GM19025 (cell line): ENCODE measurements at regions not wholly inside any gene's neighbourhood (a gene's known extent, or its start where the extent isn't known, plus 50 kb on each side); places are given as distances from the start of the nearest gene placed in this dataset.
"Not testable (repeated sequence)": the region's sequence is repeated elsewhere in the genome, so short reads cannot be mapped to it uniquely, and the experiment has no call there.

Experiments
- ATAC-seq: cut with Tn5 transposase; IDR thresholded peaks from one replicate; pipeline ENCODE4 v1.9.1; 2021; ENCODE audit warnings: mild to moderate bottlenecking, low read depth, moderate library complexity; ENCODE audit not compliant: unreplicated experiment

GRCh38 chr15:66864086-66864830, 162.2 kb downstream of the SMAD6 start:
- no peak for ATAC-seq

- no peak for ATAC-seq
Observed at GRCh38 chr15:66864871-66865281, 162.8 kb downstream of the SMAD6 start.

- no peak for ATAC-seq
Observed at GRCh38 chr15:66865622-66866611, 163.9 kb downstream of the SMAD6 start.

DNA sequence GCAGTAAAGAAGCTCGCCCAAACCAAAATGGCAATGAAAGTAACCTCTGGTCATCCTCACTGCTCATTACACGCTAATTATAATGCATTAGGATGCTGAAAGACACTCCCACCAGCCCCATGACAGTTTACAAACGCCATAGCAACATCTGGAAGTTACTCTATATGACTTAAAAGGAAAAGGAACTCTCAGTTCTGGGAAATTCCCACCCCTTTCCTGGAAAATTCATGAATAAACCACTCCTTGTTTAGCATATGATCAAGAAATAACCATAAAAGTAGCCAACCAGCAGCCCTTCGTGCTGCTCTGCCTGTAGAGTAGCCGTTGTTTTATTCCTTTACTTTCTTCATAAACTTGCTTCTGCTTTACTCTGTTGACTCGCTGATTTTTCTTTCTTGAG, 164.6 kb downstream of the SMAD6 start:
- no peak for ATAC-seq

GRCh38 chr15:66868918-66869317, 166.9 kb downstream of the SMAD6 start:
- ATAC-seq = no peak

GRCh38 chr15:66870880-66871388, 168.9 kb downstream of the SMAD6 start:
- ATAC-seq = no peak

- ATAC-seq = no peak
Observed at GRCh38 chr15:66872405-66872804, 170.4 kb downstream of the SMAD6 start.

GRCh38 chr15:66873331-66873730, 171.3 kb downstream of the SMAD6 start:
- ATAC-seq = not testable (repeated sequence)

GRCh38 chr15:66873856-66874255, 171.8 kb downstream of the SMAD6 start:
- no peak for ATAC-seq

DNA sequence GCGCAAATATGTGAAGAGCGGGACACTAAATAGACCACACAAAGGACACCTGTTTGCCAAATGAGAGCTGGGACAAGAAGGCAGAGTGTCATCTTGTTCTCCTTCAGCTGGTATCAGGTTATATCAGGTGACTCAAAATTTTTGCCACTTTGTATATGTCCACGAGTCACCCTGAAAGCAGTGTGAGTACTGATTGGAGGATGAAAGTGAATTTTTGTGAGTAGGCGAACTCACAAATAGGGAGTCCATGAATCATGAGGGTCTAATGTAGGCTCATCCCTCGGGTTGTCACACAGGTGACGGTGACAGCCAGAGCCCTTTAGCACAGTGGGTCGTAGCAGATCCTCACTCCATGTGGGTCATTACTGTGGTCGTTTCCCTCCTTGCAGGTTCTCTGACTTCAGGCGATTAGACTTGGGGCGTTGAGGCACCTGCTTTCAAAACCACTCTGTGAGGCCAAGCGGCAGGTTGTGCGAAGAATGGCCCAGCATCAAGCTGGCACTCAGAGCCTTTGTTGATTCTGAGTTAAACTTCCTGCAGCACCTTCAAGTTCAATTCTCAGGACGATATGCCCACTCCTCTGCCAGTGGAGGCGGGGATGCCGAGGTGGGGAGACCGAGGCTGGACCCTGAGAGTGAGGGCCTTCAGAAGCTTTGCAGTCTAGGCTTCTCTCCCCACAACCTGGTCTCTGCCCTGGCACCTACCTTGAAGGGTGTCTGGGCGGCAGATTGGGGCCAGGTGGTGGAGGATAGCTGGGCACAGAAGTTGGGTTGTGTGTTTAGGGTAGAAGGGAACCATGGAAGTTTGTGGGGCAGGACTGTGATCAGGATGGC, 173.8 kb downstream of the SMAD6 start:
- no peak for ATAC-seq

DNA sequence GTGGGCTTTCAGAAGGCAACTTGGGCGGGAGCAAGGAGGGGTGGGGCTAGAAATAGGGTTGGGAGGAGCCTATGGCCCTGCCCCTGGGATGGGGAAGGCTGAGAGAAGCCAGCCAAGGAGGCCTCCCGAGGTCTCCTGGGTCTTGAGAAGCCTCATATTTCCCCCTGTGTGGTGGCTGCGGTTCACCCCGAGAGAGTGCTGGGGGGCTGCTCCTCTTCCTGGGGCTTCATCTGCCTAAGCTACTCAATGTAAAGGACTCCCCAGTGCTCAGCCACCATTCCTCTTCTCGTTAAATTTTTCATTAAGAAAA, 174.3 kb downstream of the SMAD6 start:
- no peak for ATAC-seq

DNA sequence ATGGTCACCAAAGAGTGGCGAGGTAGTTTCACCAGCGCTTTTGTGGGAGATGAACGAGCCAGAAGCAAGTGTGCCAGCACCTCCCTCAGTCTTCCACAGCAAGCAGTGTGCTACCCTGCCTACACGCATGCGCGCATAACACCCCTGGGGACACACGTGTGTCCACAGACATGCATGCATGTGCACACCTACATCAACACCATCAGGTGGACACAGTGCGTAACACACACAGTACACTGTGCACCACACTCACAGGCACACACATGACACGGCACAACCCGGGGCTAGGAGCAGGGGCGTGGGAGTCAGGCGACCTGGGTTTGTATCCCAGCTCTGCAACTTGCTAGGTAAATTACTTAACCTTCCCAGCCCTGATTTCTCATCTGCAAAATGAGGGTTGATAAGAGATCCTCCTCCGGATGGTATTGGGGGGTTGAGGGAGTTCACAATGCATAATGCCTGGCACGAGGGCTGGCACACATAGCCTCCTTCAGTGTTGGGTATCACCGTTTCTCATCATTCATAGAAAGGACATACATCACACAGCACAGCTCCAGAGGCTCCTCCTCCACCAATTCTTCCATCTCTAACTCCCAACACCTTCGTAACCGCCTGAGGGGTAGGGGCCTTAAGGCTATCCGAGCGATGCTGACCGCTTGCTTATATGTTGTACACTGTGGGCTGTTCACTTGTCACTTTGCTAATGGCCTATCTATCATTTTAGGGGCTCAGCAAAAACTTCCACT, 174.9 kb downstream of the SMAD6 start:
- ATAC-seq = no peak

DNA sequence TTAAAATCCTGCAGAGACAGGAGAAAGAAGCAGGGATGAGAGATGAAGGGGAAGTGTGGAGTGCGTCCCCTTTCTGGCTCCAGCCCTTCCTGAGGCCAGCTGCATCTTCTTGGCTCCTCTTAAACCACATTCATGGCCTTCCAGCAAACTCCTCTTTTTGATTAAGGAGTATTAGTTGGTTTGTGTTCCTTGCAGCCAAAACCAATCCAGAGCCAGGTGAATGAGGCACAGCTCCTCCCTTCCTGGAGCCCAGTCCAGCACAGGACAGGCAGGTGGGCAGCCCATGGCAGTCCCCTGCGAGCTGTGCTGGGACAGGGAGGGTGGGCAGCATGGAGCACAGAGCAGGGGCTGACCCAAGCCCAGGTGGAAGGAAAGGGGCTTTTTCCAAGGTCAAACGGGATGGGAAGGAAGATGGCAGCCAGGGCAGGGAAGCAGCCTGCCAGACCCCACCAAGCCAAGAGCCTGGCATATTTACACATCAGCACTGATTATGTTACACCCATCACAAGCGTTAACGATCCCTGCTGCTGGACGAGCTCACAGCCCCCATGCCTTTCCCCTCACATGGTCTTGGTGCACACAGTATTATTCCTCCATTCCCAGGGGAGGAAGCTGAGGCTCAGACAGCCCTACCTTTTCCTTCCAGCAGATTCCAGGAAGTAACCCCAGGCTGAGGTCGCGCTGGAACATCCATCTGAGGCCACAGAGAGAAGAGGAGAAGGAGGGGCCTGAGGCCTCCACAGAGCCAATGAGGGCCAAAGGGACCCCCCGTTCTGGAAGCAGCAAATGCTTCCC, 175.6 kb downstream of the SMAD6 start:
- no peak for ATAC-seq

- ATAC-seq = no peak
Observed at GRCh38 chr15:66878761-66879160, 176.7 kb downstream of the SMAD6 start.

GRCh38 chr15:66879531-66880368, 177.7 kb downstream of the SMAD6 start:
- ATAC-seq = no peak

GRCh38 chr15:66880380-66881155, 178.5 kb downstream of the SMAD6 start:
- ATAC-seq = no peak

DNA sequence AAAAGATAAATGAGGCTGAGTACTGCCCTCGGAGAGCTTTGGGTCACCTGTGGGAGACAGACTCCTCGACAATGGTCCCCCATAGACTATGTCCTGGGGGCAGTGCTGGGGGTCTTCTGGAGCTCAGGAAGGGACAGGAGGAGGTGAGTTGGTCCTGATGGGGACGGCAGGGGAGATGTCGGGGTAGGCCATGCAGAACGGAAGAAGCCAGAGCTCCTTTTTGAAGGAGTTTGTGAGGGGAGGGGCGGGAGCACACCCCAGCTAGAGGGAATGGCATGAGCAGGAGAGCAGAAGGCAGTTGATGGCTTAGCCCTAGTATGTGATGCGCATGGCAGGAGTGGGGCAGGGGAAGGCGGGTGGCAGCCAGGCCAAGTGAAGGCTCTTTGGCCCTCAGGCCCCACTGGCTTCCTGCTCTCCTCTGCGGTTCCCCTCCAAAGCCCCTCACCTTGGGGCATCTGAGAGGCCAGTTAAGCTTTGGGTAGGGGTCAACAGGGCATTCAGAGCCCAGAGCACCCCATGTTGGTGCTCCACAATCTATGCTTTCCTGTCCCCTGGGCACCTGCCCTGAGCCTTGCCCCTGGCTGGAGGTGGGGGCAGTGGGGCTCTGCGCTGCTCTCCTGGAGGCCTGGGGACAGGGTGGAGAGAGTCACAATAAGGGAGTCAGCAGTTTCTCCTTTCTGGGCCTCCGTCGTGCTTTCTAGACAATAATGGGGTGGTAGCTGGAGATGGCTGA, 179.3 kb downstream of the SMAD6 start:
- ATAC-seq = no peak
